ENCODE measurements at regions not wholly inside any gene's neighbourhood (a gene's known extent, or its start where the extent isn't known, plus 50 kb on each side); places are given as distances from the start of the nearest gene placed in this dataset.
A peak's percentile ranks its signal among the peaks of the same experiment; 100 is the strongest.

- no peak overlapping the region for H3K27ac Mint-ChIP-seq (ENCODE audit: low read depth)
- H3K4me3 Mint-ChIP-seq = no peak overlapping the region
- peaks cover 43% of the 10 kb centered on the region for H3K27me3 Mint-ChIP-seq
- no peaks in the 10 kb centered on the region for H3K9me3 Mint-ChIP-seq
- H3K4me1 Mint-ChIP-seq = no peaks in the 10 kb centered on the region
- DNase-seq (ENCODE audit: low spot score in 2 of 2) (no peak), ATAC-seq (replicated peaks; ENCODE audit: extremely low read depth, poor library complexity, severe bottlenecking) (no peak)
- no peaks in the 10 kb centered on the region for H3K36me3 Mint-ChIP-seq (ENCODE audit: insufficient read depth)
Measured at GRCh38 chr11:127866109-127866508, 721.2 kb downstream of the ETS1 start.

- Mint-ChIP-seq H3K36me3 (ENCODE audit: insufficient read depth) (no peaks in the 10 kb centered on the region), H3K27ac (ENCODE audit: low read depth) (no peak overlapping the region), H3K4me3 (no peak overlapping the region), H3K4me1 (no peaks in the 10 kb centered on the region), H3K9me3 (no peaks in the 10 kb centered on the region), H3K27me3 (peaks cover 47% of the 10 kb centered on the region)
- ATAC-seq (replicated peaks; ENCODE audit: extremely low read depth, poor library complexity, severe bottlenecking) (no peak), DNase-seq (ENCODE audit: low spot score in 2 of 2) (no peak)
Measured at GRCh38 chr11:127864861-127865260, 722.5 kb downstream of the ETS1 start.

GRCh38 chr11:127862406-127862805, 725.0 kb downstream of the ETS1 start:
- DNase-seq (ENCODE audit: low spot score in 2 of 2) (no peak), ATAC-seq (replicated peaks; ENCODE audit: extremely low read depth, poor library complexity, severe bottlenecking) (no peak)
- Mint-ChIP-seq H3K27ac (ENCODE audit: low read depth) (no peak overlapping the region), H3K4me1 (no peaks in the 10 kb centered on the region), H3K4me3 (no peak overlapping the region), H3K9me3 (no peaks in the 10 kb centered on the region), H3K36me3 (ENCODE audit: insufficient read depth) (no peaks in the 10 kb centered on the region), H3K27me3 (peaks cover 68% of the 10 kb centered on the region)

GRCh38 chr11:127859941-127860354, 727.4 kb downstream of the ETS1 start:
- ATAC-seq (replicated peaks; ENCODE audit: extremely low read depth, poor library complexity, severe bottlenecking) (no peak), DNase-seq (ENCODE audit: low spot score in 2 of 2) (no peak)
- no peaks in the 10 kb centered on the region for H3K36me3 Mint-ChIP-seq (ENCODE audit: insufficient read depth)
- no peak overlapping the region for H3K4me3 Mint-ChIP-seq
- no peaks in the 10 kb centered on the region for H3K9me3 Mint-ChIP-seq
- H3K27me3 Mint-ChIP-seq = peaks cover 76% of the 10 kb centered on the region
- no peaks in the 10 kb centered on the region for H3K4me1 Mint-ChIP-seq
- no peak overlapping the region for H3K27ac Mint-ChIP-seq (ENCODE audit: low read depth)

- Mint-ChIP-seq H3K4me1 (no peaks in the 10 kb centered on the region), H3K4me3 (no peak overlapping the region), H3K36me3 (ENCODE audit: insufficient read depth) (no peaks in the 10 kb centered on the region), H3K9me3 (no peaks in the 10 kb centered on the region), H3K27ac (ENCODE audit: low read depth) (no peak overlapping the region), H3K27me3 (peaks cover 14% of the 10 kb centered on the region)
- ATAC-seq (replicated peaks; ENCODE audit: extremely low read depth, poor library complexity, severe bottlenecking) (no peak), DNase-seq (ENCODE audit: low spot score in 2 of 2) (no peak)
Measured at GRCh38 chr11:127844876-127845275, 742.5 kb downstream of the ETS1 start.

GRCh38 chr11:127843483-127844396, 743.6 kb downstream of the ETS1 start:
- Mint-ChIP-seq H3K27me3 (peaks cover 7% of the 10 kb centered on the region), H3K4me1 (no peaks in the 10 kb centered on the region), H3K36me3 (ENCODE audit: insufficient read depth) (no peaks in the 10 kb centered on the region), H3K4me3 (no peak overlapping the region), H3K27ac (ENCODE audit: low read depth) (no peak overlapping the region), H3K9me3 (no peaks in the 10 kb centered on the region)
- ATAC-seq (replicated peaks; ENCODE audit: extremely low read depth, poor library complexity, severe bottlenecking) (no peak), DNase-seq (ENCODE audit: low spot score in 2 of 2) (peak in 1 of 2 donors; percentile 22)

GRCh38 chr11:127825183-127825582, 762.2 kb downstream of the ETS1 start:
- H3K4me3 Mint-ChIP-seq = no peak overlapping the region
- peaks cover 60% of the 10 kb centered on the region for H3K27me3 Mint-ChIP-seq
- ATAC-seq (replicated peaks; ENCODE audit: extremely low read depth, poor library complexity, severe bottlenecking) (no peak), DNase-seq (ENCODE audit: low spot score in 2 of 2) (no peak)
- no peaks in the 10 kb centered on the region for H3K9me3 Mint-ChIP-seq
- H3K36me3 Mint-ChIP-seq (ENCODE audit: insufficient read depth) = peaks cover 2% of the 10 kb centered on the region
- H3K4me1 Mint-ChIP-seq = no peaks in the 10 kb centered on the region
- H3K27ac Mint-ChIP-seq (ENCODE audit: low read depth) = no peak overlapping the region

- Mint-ChIP-seq H3K9me3 (no peaks in the 10 kb centered on the region), H3K27ac (ENCODE audit: low read depth) (no peak overlapping the region), H3K36me3 (ENCODE audit: insufficient read depth) (no peaks in the 10 kb centered on the region), H3K27me3 (peaks cover 33% of the 10 kb centered on the region), H3K4me3 (no peak overlapping the region), H3K4me1 (no peaks in the 10 kb centered on the region)
- DNase-seq (ENCODE audit: low spot score in 2 of 2) (no peak), ATAC-seq (replicated peaks; ENCODE audit: extremely low read depth, poor library complexity, severe bottlenecking) (no peak)
Measured at GRCh38 chr11:127818625-127819024, 768.7 kb downstream of the ETS1 start.

GRCh38 chr11:127816962-127817361, 770.4 kb downstream of the ETS1 start:
- no peaks in the 10 kb centered on the region for H3K4me1 Mint-ChIP-seq
- H3K27ac Mint-ChIP-seq (ENCODE audit: low read depth) = no peak overlapping the region
- peaks cover 32% of the 10 kb centered on the region for H3K27me3 Mint-ChIP-seq
- H3K4me3 Mint-ChIP-seq = no peak overlapping the region
- H3K9me3 Mint-ChIP-seq = no peaks in the 10 kb centered on the region
- ATAC-seq (replicated peaks; ENCODE audit: extremely low read depth, poor library complexity, severe bottlenecking) (no peak), DNase-seq (ENCODE audit: low spot score in 2 of 2) (no peak)
- H3K36me3 Mint-ChIP-seq (ENCODE audit: insufficient read depth) = no peaks in the 10 kb centered on the region

GRCh38 chr11:127815331-127815730, 772.0 kb downstream of the ETS1 start:
- DNase-seq (ENCODE audit: low spot score in 2 of 2) (no peak), ATAC-seq (replicated peaks; ENCODE audit: extremely low read depth, poor library complexity, severe bottlenecking) (no peak)
- H3K9me3 Mint-ChIP-seq = no peaks in the 10 kb centered on the region
- H3K4me1 Mint-ChIP-seq = no peaks in the 10 kb centered on the region
- no peaks in the 10 kb centered on the region for H3K36me3 Mint-ChIP-seq (ENCODE audit: insufficient read depth)
- H3K27me3 Mint-ChIP-seq = peaks cover 38% of the 10 kb centered on the region
- no peak overlapping the region for H3K4me3 Mint-ChIP-seq
- no peak overlapping the region for H3K27ac Mint-ChIP-seq (ENCODE audit: low read depth)

- Mint-ChIP-seq H3K27me3 (peaks cover 36% of the 10 kb centered on the region), H3K4me3 (no peak overlapping the region), H3K4me1 (no peaks in the 10 kb centered on the region), H3K9me3 (no peaks in the 10 kb centered on the region), H3K36me3 (ENCODE audit: insufficient read depth) (no peaks in the 10 kb centered on the region), H3K27ac (ENCODE audit: low read depth) (no peak overlapping the region)
- DNase-seq (ENCODE audit: low spot score in 2 of 2) (no peak), ATAC-seq (replicated peaks; ENCODE audit: extremely low read depth, poor library complexity, severe bottlenecking) (no peak)
Measured at GRCh38 chr11:127806501-127806900, 780.9 kb downstream of the ETS1 start.

- DNase-seq (ENCODE audit: low spot score in 2 of 2) (no peak), ATAC-seq (replicated peaks; ENCODE audit: extremely low read depth, poor library complexity, severe bottlenecking) (no peak)
- Mint-ChIP-seq H3K4me1 (no peaks in the 10 kb centered on the region), H3K36me3 (ENCODE audit: insufficient read depth) (no peaks in the 10 kb centered on the region), H3K4me3 (no peak overlapping the region), H3K9me3 (no peaks in the 10 kb centered on the region), H3K27me3 (peaks cover 29% of the 10 kb centered on the region), H3K27ac (ENCODE audit: low read depth) (no peak overlapping the region)
Measured at GRCh38 chr11:127805771-127806170, 781.6 kb downstream of the ETS1 start.

- H3K4me3 Mint-ChIP-seq = no peak overlapping the region
- no peaks in the 10 kb centered on the region for H3K9me3 Mint-ChIP-seq
- H3K27ac Mint-ChIP-seq (ENCODE audit: low read depth) = no peak overlapping the region
- no peak for ATAC-seq (replicated peaks; ENCODE audit: extremely low read depth, poor library complexity, severe bottlenecking)
- H3K36me3 Mint-ChIP-seq (ENCODE audit: insufficient read depth) = no peaks in the 10 kb centered on the region
- no peaks in the 10 kb centered on the region for H3K4me1 Mint-ChIP-seq
- peaks cover 20% of the 10 kb centered on the region for H3K27me3 Mint-ChIP-seq
- DNase-seq (ENCODE audit: low spot score in 2 of 2) = no peak
Measured at GRCh38 chr11:127804747-127805400, 782.5 kb downstream of the ETS1 start.
